ENCODE measurements at regions not wholly inside any gene's neighbourhood (a gene's known extent, or its start where the extent isn't known, plus 50 kb on each side); places are given as distances from the start of the nearest gene placed in this dataset.

GRCh38 chr18:68244786-68245185 lies 470.1 kb downstream of the TMX3 start:
- no peak for TF ChIP-seq POLR2AphosphoS5 (IDR thresholded peaks at IDR 0.05)
- TF ChIP-seq CTCF (IDR thresholded peaks at IDR 0.05), result no peak
- no peak for TF ChIP-seq POLR2A (IDR thresholded peaks at IDR 0.05)

All from upper lobe of left lung (tissue), 4 donors.